Osteocyte (in vitro differentiated cells): ENCODE measurements at regions not wholly inside any gene's neighbourhood (a gene's known extent, or its start where the extent isn't known, plus 50 kb on each side); places are given as distances from the start of the nearest gene placed in this dataset.

ENCODE experiments used
- DNase-seq: peaks from one replicate; pipeline ENCODE4 v3.0.0; 2021; ENCODE audit warnings: mixed read lengths; ENCODE audit not compliant: unreplicated experiment; ENCODE audit errors: extremely low spot score
- H3K27ac Mint-ChIP-seq: one replicate; pipeline ENCODE4 v1.8.0; 2021; ENCODE audit warnings: mild to moderate bottlenecking, mixed read lengths; ENCODE audit not compliant: unreplicated experiment
- H3K27me3 Mint-ChIP-seq: one replicate; pipeline ENCODE4 v1.8.0; 2021; ENCODE audit warnings: mixed read lengths; ENCODE audit not compliant: unreplicated experiment
- H3K36me3 Mint-ChIP-seq: one replicate; pipeline ENCODE4 v1.8.0; 2021; ENCODE audit warnings: mixed read lengths; ENCODE audit not compliant: unreplicated experiment
- H3K4me1 Mint-ChIP-seq: one replicate; pipeline ENCODE4 v1.8.0; 2021; ENCODE audit warnings: mixed read lengths; ENCODE audit not compliant: unreplicated experiment
- H3K4me3 Mint-ChIP-seq: one replicate; pipeline ENCODE4 v1.8.0; 2021; ENCODE audit warnings: mild to moderate bottlenecking, moderate library complexity, mixed read lengths; ENCODE audit not compliant: unreplicated experiment
- H3K9me3 Mint-ChIP-seq: one replicate; pipeline ENCODE4 v1.8.0; 2021; ENCODE audit warnings: mixed read lengths; ENCODE audit not compliant: unreplicated experiment
- CTCF ChIP-seq: fragments of 200-600 bp; sonication (generic); IDR thresholded peaks from 2 replicates; pipeline ENCODE4 v1.5.0; 2021; ENCODE audit warnings: antibody characterized with exemption, mild to moderate bottlenecking, moderate library complexity

DNA sequence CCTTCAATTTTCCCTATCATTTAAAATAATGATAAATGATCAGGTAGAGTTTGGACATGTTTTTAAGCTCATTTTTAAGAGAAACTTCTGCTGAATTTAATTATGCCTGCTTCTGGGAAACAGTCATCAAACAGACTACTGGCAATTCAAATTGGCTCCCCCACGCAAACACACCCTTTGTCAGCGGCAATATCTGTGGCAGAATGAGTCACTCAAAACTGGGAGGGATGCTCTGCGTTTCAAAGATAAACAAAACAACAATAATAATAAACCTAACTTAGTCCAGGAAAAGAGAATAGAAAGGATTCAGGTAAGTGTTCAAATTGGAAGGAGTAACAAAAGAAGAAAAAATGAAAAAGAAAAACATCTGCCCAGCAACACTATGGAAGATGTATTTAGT is 108.1 kb upstream of the ERCC4 start:
- Mint-ChIP-seq H3K4me1 (no peaks in the 10 kb centered on the region), H3K27ac (no peak overlapping the region), H3K9me3 (peaks cover 2% of the 10 kb centered on the region), H3K4me3 (no peak overlapping the region), H3K36me3 (no peaks in the 10 kb centered on the region), H3K27me3 (no peaks in the 10 kb centered on the region)
- no peak for DNase-seq
- no peak for TF ChIP-seq CTCF

- H3K27me3 Mint-ChIP-seq = no peaks in the 10 kb centered on the region
- no peak overlapping the region for H3K27ac Mint-ChIP-seq
- no peak overlapping the region for H3K4me3 Mint-ChIP-seq
- DNase-seq = no peak
- no peaks in the 10 kb centered on the region for H3K4me1 Mint-ChIP-seq
- H3K36me3 Mint-ChIP-seq = no peaks in the 10 kb centered on the region
- TF ChIP-seq CTCF = no peak
- H3K9me3 Mint-ChIP-seq = peaks cover 18% of the 10 kb centered on the region
Measured at GRCh38 chr16:13816701-13817100, 103.3 kb upstream of the ERCC4 start.

DNA sequence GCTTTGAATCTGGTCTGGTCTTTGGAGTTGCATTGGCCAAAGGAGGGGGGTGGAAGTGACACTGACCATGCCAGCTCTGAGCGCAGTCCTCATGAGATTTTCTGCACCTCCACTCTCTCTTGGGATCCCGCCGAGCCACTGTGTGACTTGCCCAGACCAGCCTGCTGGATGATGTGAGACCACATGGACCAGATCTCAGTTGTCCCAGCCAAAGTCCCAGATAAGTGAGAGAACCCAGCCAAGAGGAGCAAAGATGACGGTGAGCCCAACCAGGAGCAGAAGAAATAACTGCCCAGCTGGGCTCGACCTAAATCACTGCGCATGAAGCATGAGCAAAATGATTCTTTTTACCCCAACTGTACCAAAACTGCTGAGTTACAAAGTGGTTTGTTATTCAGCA is 96.5 kb upstream of the ERCC4 start:
- H3K4me3 Mint-ChIP-seq = no peak overlapping the region

GRCh38 chr16:13829697-13830299 is 90.2 kb upstream of the ERCC4 start:
- Mint-ChIP-seq H3K4me1 (no peaks in the 10 kb centered on the region), H3K4me3 (no peak overlapping the region), H3K36me3 (no peaks in the 10 kb centered on the region), H3K9me3 (peaks cover 6% of the 10 kb centered on the region), H3K27ac (no peak overlapping the region), H3K27me3 (no peaks in the 10 kb centered on the region)
- DNase-seq = no peak
- TF ChIP-seq CTCF = no peak

More for the DNA sequence above, 96.5 kb upstream of the ERCC4 start:
- DNase-seq = no peak
- no peak overlapping the region for H3K27ac Mint-ChIP-seq
- no peaks in the 10 kb centered on the region for H3K36me3 Mint-ChIP-seq
- H3K27me3 Mint-ChIP-seq = no peaks in the 10 kb centered on the region
- no peak for TF ChIP-seq CTCF
- peaks cover 11% of the 10 kb centered on the region for H3K9me3 Mint-ChIP-seq
- no peaks in the 10 kb centered on the region for H3K4me1 Mint-ChIP-seq

DNA sequence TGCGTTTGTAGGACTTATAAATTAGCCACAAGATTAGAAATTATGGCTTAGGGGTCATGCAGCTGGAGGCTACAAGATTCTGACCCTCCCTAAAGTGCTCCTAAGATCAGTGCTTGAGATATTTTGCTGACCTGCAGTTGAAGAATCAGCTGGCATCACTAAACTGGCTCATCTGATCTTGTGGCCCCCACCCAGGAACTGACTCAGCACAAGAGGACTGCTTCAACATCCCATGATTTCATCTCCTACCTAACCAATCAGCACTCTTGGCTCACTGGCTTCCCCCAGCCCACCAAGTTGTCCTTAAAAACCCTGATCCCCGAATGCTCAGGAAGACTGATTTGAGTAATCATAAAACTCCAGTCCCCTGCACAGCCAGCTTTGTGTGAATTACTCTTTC is 86.4 kb upstream of the ERCC4 start:
- no peak overlapping the region for H3K4me3 Mint-ChIP-seq
- H3K27me3 Mint-ChIP-seq = no peaks in the 10 kb centered on the region
- peaks cover 6% of the 10 kb centered on the region for H3K9me3 Mint-ChIP-seq
- no peak for DNase-seq
- H3K27ac Mint-ChIP-seq = no peak overlapping the region
- H3K4me1 Mint-ChIP-seq = no peaks in the 10 kb centered on the region
- no peaks in the 10 kb centered on the region for H3K36me3 Mint-ChIP-seq
- TF ChIP-seq CTCF = no peak
